ENCODE measurements at regions not wholly inside any gene's neighbourhood (a gene's known extent, or its start where the extent isn't known, plus 50 kb on each side); places are given as distances from the start of the nearest gene placed in this dataset.

DNA sequence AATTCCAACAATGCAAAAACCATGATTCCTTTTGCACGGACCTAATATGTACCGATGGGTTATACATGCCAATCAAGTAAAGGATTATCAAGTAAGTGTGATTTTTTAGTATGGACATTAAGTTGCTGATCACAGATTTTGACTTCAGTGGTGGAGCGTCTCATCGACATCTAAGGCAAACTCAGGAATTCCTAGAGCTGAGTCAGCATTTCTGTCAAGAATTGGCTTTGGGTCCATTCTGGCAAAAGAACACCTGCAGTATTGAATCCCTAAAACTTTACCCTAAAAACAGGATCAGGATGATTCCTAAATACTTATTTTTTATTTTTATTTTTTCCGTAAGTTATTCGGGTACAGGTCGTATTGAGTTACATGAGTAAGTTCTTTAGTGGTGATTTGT, 83.6 kb downstream of the HPGD start:
- DNase-seq (ENCODE audit: extremely low read depth, low read depth), result no peak

DNA sequence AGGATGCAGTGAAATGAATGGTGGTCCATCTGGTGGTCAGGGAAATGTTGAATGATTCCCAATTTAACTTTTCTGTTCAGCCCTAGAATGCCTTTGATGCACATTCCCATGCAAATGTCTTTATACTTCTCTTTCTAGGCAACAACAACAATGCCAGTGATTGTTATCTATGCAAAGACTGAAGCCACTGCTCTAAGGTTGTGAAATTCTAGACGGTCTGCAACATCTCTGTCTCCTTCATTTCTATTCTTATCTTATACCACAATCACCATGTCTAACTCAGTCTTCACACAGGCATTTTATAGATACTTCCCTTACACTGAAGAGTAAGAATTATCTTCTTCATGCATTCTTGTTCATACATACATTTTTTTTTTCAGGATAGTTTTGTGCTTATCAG, 84.5 kb downstream of the HPGD start:
- no peak for DNase-seq (ENCODE audit: extremely low read depth, low read depth)

DNA sequence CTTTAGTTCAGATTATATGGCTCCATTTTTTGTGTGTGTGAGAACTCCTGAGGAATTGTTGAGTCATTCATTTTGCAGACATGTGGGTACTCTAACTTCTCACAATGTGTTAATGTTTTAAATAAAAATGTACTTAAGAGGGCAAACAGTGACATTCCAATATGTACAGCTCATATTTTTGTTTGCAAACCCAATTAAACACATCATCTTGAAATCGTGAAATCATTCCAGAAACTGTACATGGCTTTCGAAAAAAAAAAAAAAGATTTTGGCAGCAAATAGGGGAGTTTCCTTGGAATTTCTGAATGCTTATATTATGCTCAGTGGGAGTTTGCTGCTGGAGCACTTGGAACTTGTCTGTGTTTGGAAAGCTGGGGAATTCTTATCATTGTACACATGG, 85.0 kb downstream of the HPGD start:
- peak; percentile 26 for DNase-seq (ENCODE audit: extremely low read depth, low read depth)

DNA sequence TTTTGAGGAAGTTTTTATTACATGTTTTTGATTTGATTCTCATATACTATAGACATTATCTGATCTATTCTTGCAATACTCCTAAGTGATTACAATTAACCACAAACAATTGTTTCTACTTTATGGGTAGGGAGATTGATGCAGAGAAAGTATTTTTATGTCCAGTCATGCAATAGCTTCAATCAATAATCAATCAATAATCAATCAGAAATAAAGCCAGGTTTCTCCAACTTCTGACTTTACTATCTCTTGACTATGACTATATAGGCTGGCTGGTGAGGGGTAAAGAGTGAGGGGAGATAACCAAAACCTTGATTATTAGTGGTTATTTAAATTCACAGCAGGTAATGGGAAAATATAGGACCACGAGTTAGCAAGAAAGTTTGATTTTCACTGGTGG, 85.9 kb downstream of the HPGD start:
- no peak for DNase-seq (ENCODE audit: extremely low read depth, low read depth)

DNA sequence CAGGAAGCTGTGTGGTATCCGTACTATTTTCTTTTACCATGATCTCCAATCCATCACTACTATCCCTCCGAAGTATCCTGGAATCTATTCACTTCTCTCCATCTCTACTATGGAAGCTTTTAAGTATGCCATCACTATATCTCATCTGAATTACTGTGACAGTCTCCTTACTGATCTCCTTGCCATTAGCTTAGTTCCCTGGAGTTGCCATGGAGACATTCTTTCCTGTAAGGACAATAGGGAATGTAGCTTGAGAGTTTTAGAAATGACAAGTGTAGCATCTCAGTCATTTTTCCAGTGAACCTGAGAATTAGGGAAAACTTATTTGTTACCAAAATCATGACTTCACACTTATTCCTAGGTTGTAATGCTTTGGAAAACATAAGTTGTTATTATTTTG, 86.3 kb downstream of the HPGD start:
- no peak for DNase-seq (ENCODE audit: extremely low read depth, low read depth)

DNA sequence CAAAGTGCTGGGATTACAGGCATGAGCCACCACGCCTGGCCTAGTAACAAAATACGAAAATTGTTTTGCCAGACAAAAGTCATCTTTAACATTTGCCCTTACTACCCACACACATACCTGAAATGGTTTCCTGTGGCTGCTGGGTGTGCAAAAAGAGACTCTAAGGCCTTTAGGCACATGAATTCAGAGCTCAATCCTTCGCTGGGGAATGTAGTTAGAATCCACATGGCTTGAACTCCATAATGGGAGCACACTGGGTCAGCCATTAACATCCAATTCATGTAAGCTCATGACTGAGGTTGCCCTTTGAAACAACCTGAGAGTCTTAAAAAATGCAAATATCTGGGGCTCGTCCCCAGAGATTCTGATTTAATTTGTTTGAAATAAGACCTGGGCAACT, 87.8 kb downstream of the HPGD start:
- no peak for DNase-seq (ENCODE audit: extremely low read depth, low read depth)

DNA sequence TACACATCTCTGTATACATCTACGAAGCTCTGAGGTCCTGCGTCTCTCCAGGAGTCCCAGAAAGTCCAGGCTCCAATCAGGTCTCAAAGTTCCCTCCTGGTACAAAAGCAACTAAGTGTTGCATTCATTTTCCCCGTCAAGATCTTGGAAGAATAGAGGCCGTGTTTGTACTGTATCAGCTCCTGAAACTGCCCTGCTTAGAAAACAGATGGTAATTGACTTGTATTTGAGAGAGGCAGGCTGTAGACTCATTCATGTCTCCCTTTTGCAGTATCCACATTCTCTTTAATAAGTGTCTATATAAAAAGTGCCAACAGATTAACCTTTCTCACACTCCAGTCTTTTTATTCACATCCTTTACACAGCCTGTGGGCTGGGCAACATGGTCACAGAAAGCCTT, 91.7 kb downstream of the HPGD start:
- DNase-seq (ENCODE audit: extremely low read depth, low read depth), result no peak

DNA sequence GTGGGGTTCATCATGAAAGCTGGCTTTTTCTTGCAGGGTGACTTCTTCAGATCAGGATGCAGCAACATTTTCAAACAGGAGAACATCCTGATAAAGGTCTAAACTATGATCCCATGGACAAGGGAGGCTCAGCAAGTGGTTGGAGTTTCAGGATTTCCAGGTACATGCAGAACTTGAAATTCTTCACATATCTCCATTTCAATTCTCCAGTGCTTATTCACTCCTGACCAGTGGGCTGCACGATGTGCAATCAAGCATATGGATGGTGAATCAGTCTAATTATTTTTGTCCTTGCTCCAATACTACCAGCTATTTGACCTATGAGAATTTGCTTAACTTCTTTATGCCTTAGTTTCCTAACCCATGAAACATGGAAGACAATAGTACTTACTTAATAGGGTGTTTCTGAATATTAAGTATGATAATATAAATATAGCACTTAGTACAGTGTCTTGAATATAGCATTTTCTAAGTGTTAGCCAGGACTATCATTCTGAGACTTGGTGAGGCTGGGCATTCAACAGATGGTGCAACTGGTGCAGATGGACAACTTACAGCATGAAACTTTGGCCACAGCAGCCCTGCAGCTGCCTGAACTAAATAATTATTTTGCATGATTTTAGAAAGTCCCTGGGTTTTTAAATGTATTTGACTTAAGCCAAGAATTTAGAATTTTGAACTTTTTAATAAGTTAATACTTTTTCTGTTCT, 92.4 kb downstream of the HPGD start:
- DNase-seq (ENCODE audit: extremely low read depth, low read depth), result no peak

DNA sequence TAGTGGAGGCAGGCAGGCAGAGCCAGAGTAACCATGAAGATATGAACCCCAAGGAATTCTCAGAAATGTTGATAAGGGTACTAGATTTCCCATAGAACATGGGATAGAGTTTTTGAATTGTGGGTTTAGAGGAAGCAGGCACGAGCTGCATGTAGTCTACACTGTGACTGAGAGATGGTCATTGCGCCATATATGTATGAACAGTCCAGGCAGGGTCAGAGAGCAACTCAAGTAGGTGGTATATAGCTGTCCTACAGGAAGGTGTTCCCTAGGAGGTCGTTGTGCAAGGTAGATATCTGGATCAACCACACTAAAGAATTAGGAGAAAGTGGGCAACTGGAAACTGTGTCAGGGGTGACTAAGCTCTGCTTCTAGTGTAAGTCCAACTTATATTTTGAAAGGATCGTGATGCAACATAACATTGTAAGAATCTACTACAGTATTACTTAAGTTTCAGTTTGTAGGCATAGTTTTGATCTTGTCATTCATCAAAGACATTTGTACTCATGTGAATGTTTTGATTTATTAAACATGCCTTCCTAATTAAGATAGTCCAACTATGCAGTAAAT, 94.6 kb downstream of the HPGD start:
- DNase-seq (ENCODE audit: extremely low read depth, low read depth), result no peak

DNA sequence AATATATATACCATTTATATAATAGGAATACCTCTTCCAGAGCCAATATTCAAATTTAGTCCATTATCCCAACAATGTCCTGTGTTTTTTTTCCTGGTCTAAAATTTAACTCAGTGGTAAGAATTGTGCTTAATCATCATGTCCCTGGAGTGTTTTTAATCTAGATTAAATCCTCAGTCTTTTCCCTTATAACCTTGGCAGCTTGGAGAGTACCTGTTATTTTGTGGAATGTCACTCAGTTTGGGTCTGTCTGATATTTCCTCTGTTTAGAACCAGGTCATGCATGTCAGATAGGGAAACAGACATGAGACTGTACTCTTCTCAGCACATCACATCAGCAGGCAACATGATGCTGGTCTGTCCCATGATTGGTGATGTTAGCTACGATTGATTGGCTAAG, 96.6 kb downstream of the HPGD start:
- no peak for DNase-seq (ENCODE audit: extremely low read depth, low read depth)

DNA sequence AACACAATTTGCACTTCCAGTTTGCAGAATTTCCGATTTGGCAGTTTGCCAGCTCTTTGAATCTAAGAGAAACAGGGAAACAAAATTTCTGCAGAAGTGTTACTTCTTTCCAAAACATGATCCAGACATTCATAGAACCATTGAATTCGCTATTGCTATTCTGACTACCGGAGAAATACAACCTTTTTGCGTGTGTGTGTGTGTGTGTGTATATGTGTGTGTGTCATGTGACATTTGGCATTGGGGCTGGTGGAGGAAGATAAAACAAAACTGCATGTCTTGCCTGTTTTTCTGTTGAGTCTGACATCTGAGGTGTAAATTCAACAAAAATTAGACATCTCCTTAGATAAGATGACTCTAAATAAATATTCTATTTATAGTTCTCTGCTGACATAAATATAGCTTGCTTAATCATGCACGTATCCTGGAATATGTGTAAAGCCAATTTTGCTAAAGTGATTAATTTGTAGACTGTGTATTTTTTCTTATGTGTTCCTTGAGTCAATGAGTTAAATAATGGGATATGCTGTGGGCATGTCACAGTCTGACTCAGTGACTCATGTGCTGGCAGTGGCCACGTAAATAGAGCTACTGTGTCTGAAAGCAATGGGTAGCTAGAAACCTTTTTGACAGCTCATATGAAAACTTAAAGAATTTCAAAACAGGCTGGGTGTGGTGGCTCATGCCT, 98.9 kb downstream of the HPGD start:
- DNase-seq (ENCODE audit: extremely low read depth, low read depth), result peak; percentile 81

DNA sequence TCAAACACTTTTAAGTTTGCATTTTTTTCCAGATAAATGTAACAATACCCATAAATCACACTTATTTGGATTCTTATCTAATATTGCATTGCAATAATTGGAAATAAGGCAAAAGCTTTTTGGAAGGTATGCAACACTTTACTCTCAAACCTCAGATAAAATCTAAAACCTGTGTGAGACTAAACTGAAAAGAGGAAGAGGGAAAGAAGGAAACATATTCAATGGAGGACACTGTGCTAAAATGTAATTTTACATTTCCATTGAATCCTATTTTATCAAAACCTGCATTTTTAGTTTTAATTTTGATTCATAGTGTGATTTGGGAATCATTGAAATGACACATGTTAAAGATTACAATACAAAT, 99.4 kb downstream of the HPGD start:
- no peak for DNase-seq (ENCODE audit: extremely low read depth, low read depth)

DNA sequence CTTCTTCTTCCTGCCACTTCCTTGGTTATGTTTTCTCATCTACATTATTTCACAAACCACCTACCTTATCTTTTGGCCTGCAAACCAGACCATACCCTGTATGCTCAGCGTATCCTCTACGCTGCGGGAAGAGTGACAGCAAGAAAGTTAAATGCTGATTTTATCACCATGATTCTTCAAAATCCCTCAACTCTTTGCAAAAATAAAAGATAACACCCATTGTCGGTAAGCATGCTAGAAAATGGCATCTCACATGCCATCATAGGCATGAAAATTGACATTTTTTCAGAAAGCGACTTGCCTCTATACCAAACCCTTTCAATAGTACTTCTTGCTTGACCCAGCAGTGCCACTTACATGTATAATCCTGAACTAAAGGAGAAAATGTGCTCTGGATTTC, 102.0 kb downstream of the HPGD start:
- no peak for DNase-seq (ENCODE audit: extremely low read depth, low read depth)

DNA sequence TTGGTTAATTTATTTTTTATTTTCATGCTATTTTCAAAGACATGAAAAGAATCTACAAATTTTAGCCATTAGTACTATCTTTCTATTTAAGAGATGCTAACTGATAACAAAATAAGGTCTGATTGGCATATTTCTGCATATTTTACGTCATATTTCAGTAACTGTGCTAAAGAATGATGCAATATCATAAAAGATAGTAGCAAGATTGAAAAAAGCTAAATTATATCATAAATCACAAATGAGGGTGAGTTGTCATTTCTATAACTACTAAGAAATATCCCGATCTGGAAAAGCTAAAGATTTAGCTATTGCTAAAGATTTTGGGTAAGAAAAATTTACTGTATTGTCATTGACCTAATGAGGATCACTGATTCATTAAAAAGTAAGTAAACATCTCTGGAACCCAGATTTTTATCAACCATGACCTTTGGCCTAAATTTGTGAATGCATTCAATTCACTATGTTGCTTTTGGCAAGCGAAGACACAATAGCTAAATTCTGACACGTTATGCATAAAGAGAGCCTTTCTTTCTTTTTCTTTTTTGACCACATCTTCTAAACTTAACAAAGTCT, 103.6 kb downstream of the HPGD start:
- DNase-seq (ENCODE audit: extremely low read depth, low read depth), result no peak

DNA sequence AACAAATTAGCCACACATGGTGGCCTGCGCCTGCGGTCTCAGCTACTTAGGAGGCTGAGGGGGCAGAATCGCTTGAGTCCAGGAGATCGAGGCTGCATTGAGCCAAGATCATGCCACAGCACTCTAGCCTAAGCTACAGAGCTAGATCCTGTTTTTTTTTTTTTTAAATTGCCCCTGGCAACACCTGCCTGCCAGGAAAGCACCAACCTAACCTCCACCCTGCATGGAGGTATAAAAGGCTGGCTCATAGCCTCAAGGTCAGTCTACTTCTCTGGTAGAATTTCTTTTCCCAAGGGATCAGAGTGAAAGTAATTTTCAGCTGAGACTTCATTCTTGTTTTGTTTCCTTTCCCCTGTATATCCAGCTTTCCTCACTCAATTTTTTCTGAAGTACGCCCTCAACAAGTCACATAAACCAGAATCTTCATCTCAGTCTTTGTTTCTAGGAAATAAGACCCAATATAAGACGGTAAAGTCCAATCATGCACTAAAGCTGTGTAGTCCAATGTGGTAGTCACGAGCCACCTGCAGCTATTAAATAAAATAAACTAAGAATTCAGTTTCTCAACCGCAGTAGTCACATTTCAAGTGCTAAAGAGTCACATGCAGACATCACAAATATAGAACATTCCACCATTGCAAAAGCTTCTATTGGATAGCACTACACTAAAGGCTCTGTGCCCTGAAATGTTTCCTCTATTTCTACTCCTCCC, 113.3 kb downstream of the HPGD start:
- DNase-seq (ENCODE audit: extremely low read depth, low read depth), result no peak

DNA sequence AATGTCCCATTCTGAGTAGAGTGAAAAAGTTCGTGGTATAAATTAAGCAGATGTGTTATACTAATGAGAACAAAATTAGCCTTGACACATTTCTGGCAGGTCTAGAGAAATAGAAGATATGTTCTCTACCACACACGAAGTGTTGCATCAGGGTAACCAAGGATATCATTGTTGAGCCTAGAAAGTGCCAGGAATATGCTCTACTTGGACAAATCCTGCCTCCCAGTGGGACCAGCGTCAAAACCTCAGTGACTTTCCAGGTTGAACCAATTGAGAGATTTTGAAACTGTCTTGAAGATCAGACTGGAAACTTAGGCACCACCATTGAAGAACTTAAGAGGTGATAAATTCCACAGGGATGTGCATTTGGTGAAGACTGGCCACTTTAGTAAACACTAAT, 115.9 kb downstream of the HPGD start:
- no peak for DNase-seq (ENCODE audit: extremely low read depth, low read depth)

DNA sequence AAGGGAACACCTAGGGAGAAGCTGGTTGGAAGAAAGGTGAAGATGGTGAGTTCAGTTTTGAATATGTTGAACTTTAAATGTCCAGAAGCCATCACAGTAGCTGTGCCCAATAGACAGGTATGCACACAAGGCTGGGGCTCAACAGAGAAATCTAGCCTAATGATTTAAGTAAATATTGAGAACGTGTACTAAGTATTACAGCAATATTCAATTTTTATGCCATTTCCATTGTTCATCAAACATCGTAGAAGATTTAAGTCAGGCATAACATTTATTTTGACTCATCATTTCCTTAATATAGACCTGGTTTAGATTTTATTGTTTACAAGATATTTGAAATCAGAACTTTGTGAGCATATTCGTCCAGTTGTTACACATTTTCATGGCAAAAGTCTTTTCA, 116.4 kb downstream of the HPGD start:
- no peak for DNase-seq (ENCODE audit: extremely low read depth, low read depth)

DNA sequence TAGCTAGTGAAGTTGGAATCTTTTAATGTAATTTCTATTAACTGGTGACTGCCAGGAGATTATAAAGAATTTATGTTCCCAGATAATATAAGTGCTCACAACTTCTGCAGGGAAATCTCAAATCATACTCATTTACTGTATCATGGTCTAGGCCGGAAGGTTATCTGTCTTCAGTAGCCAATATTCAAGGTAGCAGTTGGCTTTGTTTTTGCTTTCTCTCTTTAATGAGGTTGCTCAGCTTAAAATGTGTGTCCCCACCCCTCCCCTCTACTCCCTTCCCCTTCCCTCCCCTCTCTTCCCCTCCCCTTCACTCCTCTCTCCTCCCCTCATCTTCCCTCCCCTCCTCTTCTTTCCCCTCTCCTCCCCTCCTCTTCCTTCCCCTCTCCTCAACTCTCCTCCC, 117.6 kb downstream of the HPGD start:
- DNase-seq (ENCODE audit: extremely low read depth, low read depth), result no peak

DNA sequence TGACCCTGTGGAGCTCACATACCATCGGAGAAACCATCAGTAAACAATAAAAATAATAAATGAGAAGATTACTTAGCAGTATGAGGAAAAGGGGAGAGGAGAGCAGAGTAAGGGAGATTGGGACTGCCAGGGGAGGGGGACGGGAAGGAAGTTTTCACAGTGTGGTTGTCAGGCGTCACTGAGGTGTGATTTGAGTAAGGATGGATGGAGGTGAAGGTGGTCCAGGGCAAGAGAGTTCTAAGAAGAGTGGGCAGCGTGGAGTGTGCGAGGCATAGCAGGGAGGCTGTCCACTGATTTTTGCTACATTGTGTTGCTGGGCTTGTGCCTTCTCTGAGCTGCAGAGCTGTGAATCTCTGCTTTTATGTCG, 119.1 kb downstream of the HPGD start:
- DNase-seq (ENCODE audit: extremely low read depth, low read depth), result no peak

DNA sequence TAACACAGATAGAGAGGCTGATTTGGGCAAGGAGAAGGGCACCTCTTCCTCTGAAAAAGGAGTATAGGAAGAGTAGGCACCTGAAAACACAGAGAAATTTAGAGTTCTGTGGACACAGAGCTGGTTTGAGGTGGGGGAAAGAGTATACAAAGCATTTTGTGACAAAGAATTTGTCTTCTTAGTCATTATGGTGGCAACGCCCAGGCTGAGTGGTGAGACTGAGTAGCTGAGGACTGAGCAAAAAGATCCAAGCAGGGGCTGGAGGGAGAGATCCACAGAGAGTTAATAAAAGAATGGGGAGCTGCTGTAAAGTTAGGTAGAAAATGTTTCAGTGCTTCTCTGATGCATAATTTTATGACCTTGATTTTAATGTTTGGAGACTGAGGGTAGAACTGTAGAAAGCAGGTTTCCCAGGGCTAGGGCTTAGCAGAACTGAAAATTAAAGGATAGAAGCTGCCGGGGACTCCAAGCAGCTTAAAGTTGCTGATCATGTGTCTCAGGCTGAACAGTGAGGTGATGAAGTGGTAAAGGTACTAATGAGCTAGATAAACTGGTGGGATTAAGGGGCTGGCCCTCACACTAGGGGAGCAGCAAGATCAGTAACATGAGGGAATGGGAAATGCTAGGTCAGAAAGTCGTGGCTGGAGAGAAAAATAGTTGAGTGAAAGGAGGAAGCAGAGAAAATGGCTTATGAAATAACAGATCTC, 118.9 kb downstream of the CEP44 start:
- DNase-seq (ENCODE audit: extremely low read depth, low read depth), result no peak

Measured in NCI-H460 (cell line).